GM12878 (cell line): ENCODE measurements at regions not wholly inside any gene's neighbourhood (a gene's known extent, or its start where the extent isn't known, plus 50 kb on each side); places are given as distances from the start of the nearest gene placed in this dataset.

Source experiments
- ATAC-seq: fragments of 200-7000 bp; cut with Tn5 transposase; 3 replicates; pipeline ENCODE4 v1.9.1; 2020; ENCODE audit warnings: mild to moderate bottlenecking, moderate library complexity
- BruUV-seq: library from RNA; stranded (reverse); fragments of 400-500 nt; replicated peaks from 2 replicates; lab custom pipeline; 2021; lab: Mats Ljungman, UMichigan
- CTCF ChIA-PET: fragments of 300-600 bp; sonication (Branson Sonifier 250); formaldehyde crosslinking; extraction: SDS; loops from one replicate; lab custom pipeline; 2021; ENCODE audit warnings: inconsistent platforms; lab: Yijun Ruan, JAX
- POLR2A ChIA-PET: fragments of 350-600 bp; formaldehyde crosslinking; extraction: SDS; loops from one replicate; lab custom pipeline; 2021; ENCODE audit warnings: inconsistent platforms; lab: Charles Lee
- RAD21 ChIA-PET: fragments of 300-600 bp; sonication (Branson Sonifier 250); formaldehyde crosslinking; loops from one replicate; lab custom pipeline; 2023; ENCODE audit warnings: antibody characterized with exemption; ENCODE audit not compliant: unreplicated experiment; lab: Charles Lee
- SMC1A ChIA-PET: fragments of 300-600 bp; sonication (Branson Sonifier 250); formaldehyde crosslinking; loops from one replicate; lab custom pipeline; 2023; ENCODE audit not compliant: unreplicated experiment, uncharacterized antibody; lab: Charles Lee
- DNase-seq: peaks from one replicate; pipeline ENCODE4 v3.0.0-alpha.2; 2011; ENCODE audit warnings: low read depth, low spot score
- FAIRE-seq: peaks from 3 replicates; lab custom pipeline; 2011; peaks lifted over from hg19 to GRCh38; lab: Jason Lieb, UNC
- H2AFZ ChIP-seq: 2 replicates; pipeline ENCODE4 v1.6.0; 2011; ENCODE audit warnings: low read depth, low read length, control low read depth; ENCODE audit not compliant: control insufficient read depth
- H3K27ac ChIP-seq: 2 replicates; pipeline ENCODE4 v1.5.1; 2011; ENCODE audit warnings: control low read depth; ENCODE audit not compliant: control insufficient read depth, insufficient read depth
- H3K27me3 ChIP-seq, 2 experiments: replicated peaks in 1 of 2; 2 replicates each; pipeline versions ENCODE4 v1.6.0 to v1.6.1; 2011; ENCODE audit warnings: low read length in 1 of 2; ENCODE audit not compliant: control insufficient read depth in 2 of 2, insufficient read depth in 2 of 2
- H3K36me3 ChIP-seq, 2 experiments: 2 replicates each; pipeline ENCODE4 v1.5.1; 2011; ENCODE audit warnings: low read length in 1 of 2; ENCODE audit not compliant: control insufficient read depth in 2 of 2, insufficient read depth in 2 of 2
- H3K4me1 ChIP-seq: 2 replicates; pipeline ENCODE4 v1.6.1; 2011; ENCODE audit warnings: mild to moderate bottlenecking, low read length, moderate library complexity, mixed read lengths; ENCODE audit not compliant: control insufficient read depth, insufficient read depth
- H3K4me2 ChIP-seq: 2 replicates; pipeline ENCODE4 v1.6.0; 2011; ENCODE audit warnings: control low read depth; ENCODE audit not compliant: control insufficient read depth, insufficient read depth
- H3K4me3 ChIP-seq: fragments of 200-600 bp; sonication (generic); 2 replicates; pipeline ENCODE4 v1.5.1; 2016
- H3K79me2 ChIP-seq: 2 replicates; pipeline ENCODE4 v1.6.0; 2011; ENCODE audit warnings: low read length; ENCODE audit not compliant: control insufficient read depth, insufficient read depth
- H3K9ac ChIP-seq: 2 replicates; pipeline ENCODE4 v1.8.0; 2011; ENCODE audit warnings: low read length, control low read depth, mixed read lengths; ENCODE audit not compliant: control insufficient read depth, insufficient read depth
- H3K9me3 ChIP-seq: replicated peaks from 3 replicates; pipeline ENCODE4 v1.5.1; 2011; ENCODE audit warnings: mild to moderate bottlenecking, low read length; ENCODE audit not compliant: control insufficient read depth, insufficient read depth
- H4K20me1 ChIP-seq: 2 replicates; pipeline ENCODE4 v1.6.0; 2011; ENCODE audit not compliant: control insufficient read depth, insufficient read depth
- CBX5 ChIP-seq: sonication (generic); IDR thresholded peaks from 2 replicates; pipeline ENCODE4 v1.6.1; 2016; ENCODE audit warnings: low read depth, moderate library complexity, mild to moderate bottlenecking, inconsistent platforms
- MEF2A ChIP-seq: IDR thresholded peaks from 2 replicates; pipeline ENCODE4 v1.6.1; 2011; ENCODE audit warnings: low read depth, mild to moderate bottlenecking, low read length, moderate library complexity; ENCODE audit not compliant: insufficient read depth
- MEF2B ChIP-seq: fragments of 450-650 bp; IDR thresholded peaks from 2 replicates; pipeline ENCODE4 v1.6.1; 2018; ENCODE audit warnings: mild to moderate bottlenecking, moderate library complexity; ENCODE audit not compliant: partially characterized antibody, poor library complexity, severe bottlenecking
- NR2F1 ChIP-seq: fragments of 450-650 bp; conservative IDR thresholded peaks from 2 replicates; pipeline ENCODE4 v1.6.1; 2017; ENCODE audit warnings: mild to moderate bottlenecking
- NRF1 ChIP-seq: conservative IDR thresholded peaks from 2 replicates; pipeline ENCODE4 v1.6.1; 2011; ENCODE audit warnings: mild to moderate bottlenecking, low read depth, low read length, improper control_type of control experiment
- PAX8 ChIP-seq: fragments of 450-650 bp; IDR thresholded peaks from 2 replicates; pipeline ENCODE4 v1.6.1; 2017; ENCODE audit warnings: mild to moderate bottlenecking, moderate library complexity
- POLR2A ChIP-seq: IDR thresholded peaks from 2 replicates; pipeline ENCODE4 v1.6.1; 2011; ENCODE audit warnings: low read depth, mild to moderate bottlenecking, low read length
- RFX5 ChIP-seq: IDR thresholded peaks from 2 replicates; pipeline ENCODE4 v1.6.1; 2011; ENCODE audit warnings: low read depth, low read length, improper control_type of control experiment
- ZNF217 ChIP-seq: fragments of 450-650 bp; IDR thresholded peaks from 2 replicates; pipeline ENCODE4 v1.6.1; 2017; ENCODE audit warnings: antibody characterized with exemption, mild to moderate bottlenecking
- WGBS: methylation state at CpG from one replicate; pipeline ENCODE4 v1.1.6; 2016; ENCODE audit warnings: low lambda C conversion rate; ENCODE audit not compliant: insufficient replicate concordance, insufficient coverage; ENCODE audit errors: missing lambda C conversion rate; 5-methylcytosine and 5-hydroxymethylcytosine counted together
- in situ Hi-C: fragments of 300-500 bp; cut with MboI; formaldehyde crosslinking; loops from 9 replicates; pipeline ENCODE4 v1.14.3; 2018; ENCODE audit warnings: mixed read lengths
- intact Hi-C: fragments of 100-400 bp; cut with micrococcal nuclease; formaldehyde crosslinking; loops from one replicate; pipeline ENCODE4 v1.14.2; 2022; ENCODE audit not compliant: unreplicated experiment
- TF ChIP-seq, protein P1 (sequence below): IDR thresholded peaks from 2 replicates; pipeline ENCODE4 v1.6.1; 2012; ENCODE audit warnings: low read depth, low read length, improper control_type of control experiment
- TF ChIP-seq, protein P2 (sequence below): IDR thresholded peaks from 2 replicates; pipeline ENCODE4 v1.6.1; 2011; ENCODE audit warnings: low read depth, mild to moderate bottlenecking, low read length, moderate library complexity, borderline replicate concordance; ENCODE audit errors: extremely low read depth

DNA sequence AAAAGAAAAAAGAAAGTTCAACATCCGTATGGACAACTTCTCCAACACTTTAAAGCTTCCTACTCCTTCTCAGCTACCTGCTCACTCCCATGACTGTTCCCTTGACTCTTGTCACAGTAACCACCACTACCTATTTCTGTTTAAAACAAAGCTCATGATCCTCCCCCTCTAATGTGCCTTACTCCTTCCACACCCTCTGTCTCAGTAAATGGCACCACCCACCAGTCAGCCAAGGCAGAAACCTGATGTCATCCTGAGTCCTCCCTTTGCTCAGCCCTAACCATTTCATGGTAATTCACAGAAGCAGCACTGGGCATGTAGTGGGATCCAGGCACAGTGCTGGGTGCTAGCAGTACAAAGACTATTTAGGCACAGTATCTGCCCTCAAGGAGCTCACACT, 63.0 kb upstream of the PPM1J start (continued):
- no peak for TF ChIP-seq RFX5
- TF ChIP-seq, protein P1, sequence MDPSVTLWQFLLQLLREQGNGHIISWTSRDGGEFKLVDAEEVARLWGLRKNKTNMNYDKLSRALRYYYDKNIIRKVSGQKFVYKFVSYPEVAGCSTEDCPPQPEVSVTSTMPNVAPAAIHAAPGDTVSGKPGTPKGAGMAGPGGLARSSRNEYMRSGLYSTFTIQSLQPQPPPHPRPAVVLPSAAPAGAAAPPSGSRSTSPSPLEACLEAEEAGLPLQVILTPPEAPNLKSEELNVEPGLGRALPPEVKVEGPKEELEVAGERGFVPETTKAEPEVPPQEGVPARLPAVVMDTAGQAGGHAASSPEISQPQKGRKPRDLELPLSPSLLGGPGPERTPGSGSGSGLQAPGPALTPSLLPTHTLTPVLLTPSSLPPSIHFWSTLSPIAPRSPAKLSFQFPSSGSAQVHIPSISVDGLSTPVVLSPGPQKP = no peak
- no peak for TF ChIP-seq PAX8
- no peak for TF ChIP-seq NRF1

DNA sequence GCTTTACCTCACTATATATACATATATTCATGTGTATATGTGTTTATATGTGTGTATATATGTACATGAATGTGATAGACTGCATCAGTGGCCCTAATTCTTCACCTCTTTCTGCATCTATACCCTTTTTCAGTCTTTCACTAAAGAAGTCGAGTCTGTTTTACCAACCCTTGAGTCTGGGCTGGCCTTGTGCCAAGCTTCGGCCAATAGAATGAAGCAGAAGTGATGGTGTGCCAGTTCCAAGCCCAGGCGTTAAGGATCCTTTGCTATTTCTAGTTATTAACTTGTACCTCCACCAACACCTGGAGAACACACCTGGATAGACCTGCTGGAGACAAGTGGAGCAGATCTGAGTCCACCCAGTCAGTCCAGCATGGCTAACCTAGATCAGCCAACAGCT, 61.6 kb upstream of the PPM1J start:
- Histone ChIP-seq H4K20me1 (no peaks in the 10 kb centered on the region), H2AFZ (no peak overlapping the region), H3K4me3 (no peak overlapping the region), H3K9ac (no peak overlapping the region), H3K4me2 (no peak overlapping the region), H3K36me3 (no peaks in the 10 kb centered on the region), H3K9me3 (no peaks in the 10 kb centered on the region), H3K4me1 (no peaks in the 10 kb centered on the region), H3K27me3 (peaks cover 0 to 3% of the 10 kb centered on the region in 2 experiments; a peak in 1 of 4 replicates), H3K79me2 (no peaks in the 10 kb centered on the region), H3K27ac (no peak overlapping the region)
- ATAC-seq = no peak
- in situ Hi-C loops = no loop called here
- no peak for TF ChIP-seq POLR2A
- ChIA-PET SMC1A (interaction anchor here (0.6 kb wide), 1 partner anchor 304 kb away, joined by 3 read pairs; no protein-coding TSS in a partner anchor), CTCF (no interaction called here), RAD21 (no interaction called here), POLR2A (no interaction called here)
- intact Hi-C loops = no loop called here
- 41% methylated on average over 3 of the region's 3 CpGs for WGBS
- DNase-seq = no peak
- BruUV-seq = no TSS peak
- FAIRE-seq = no peak

GRCh38 chr1:112772781-112773180, 57.6 kb upstream of the PPM1J start:
- 70% methylated on average over 4 of the region's 4 CpGs for WGBS
- ChIA-PET SMC1A (no interaction called here), CTCF (no interaction called here), RAD21 (no interaction called here), POLR2A (no interaction called here)
- H3K27ac ChIP-seq = no peak overlapping the region
- no peak overlapping the region for H3K4me3 ChIP-seq
- no peaks in the 10 kb centered on the region for H4K20me1 ChIP-seq
- 0 out of 4 replicates have a peak, but pooled peaks cover 0 to 3% of the 10 kb centered on the region in 2 experiments for H3K27me3 ChIP-seq
- no peak overlapping the region for H3K4me2 ChIP-seq
- DNase-seq = no peak
- intact Hi-C loops (no loop called here), in situ Hi-C loops (no loop called here)
- H3K4me1 ChIP-seq = peaks cover 10% of the 10 kb centered on the region; the same call in 1 of the 2 replicates
- H3K36me3 ChIP-seq = no peaks in the 10 kb centered on the region
- no peak overlapping the region for H3K9ac ChIP-seq
- H2AFZ ChIP-seq = no peak overlapping the region
- no peaks in the 10 kb centered on the region; the same call in 2 of the 3 replicates for H3K9me3 ChIP-seq
- FAIRE-seq = no peak
- TF ChIP-seq CBX5 (no peak), NR2F1 (no peak), MEF2B (no peak), ZNF217 (no peak), MEF2A (no peak)
- TF ChIP-seq, protein P2, sequence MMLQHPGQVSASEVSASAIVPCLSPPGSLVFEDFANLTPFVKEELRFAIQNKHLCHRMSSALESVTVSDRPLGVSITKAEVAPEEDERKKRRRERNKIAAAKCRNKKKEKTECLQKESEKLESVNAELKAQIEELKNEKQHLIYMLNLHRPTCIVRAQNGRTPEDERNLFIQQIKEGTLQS = no peak
- H3K79me2 ChIP-seq = no peaks in the 10 kb centered on the region
- no TSS peak for BruUV-seq
- ATAC-seq = no peak
